ENCODE measurements at regions not wholly inside any gene's neighbourhood (a gene's known extent, or its start where the extent isn't known, plus 50 kb on each side); places are given as distances from the start of the nearest gene placed in this dataset.

GRCh38 chr2:216773072-216773471 lies 77.7 kb upstream of the IGFBP5 start:
- H3K4me1 ChIP-seq (replicated peaks): no peaks in the 10 kb centered on the region
- DNase-seq (ENCODE audit: low spot score): no peak
- intact Hi-C loops (cut with DNase I): no loop called here
- WGBS: 54% methylated on average over 8 of the region's 8 CpGs
- H3K27me3 ChIP-seq (replicated peaks; ENCODE audit: insufficient read depth): no peaks in the 10 kb centered on the region
- no peak overlapping the region for H3K27ac ChIP-seq
- no peaks in the 10 kb centered on the region for H3K9me3 ChIP-seq
- no peak overlapping the region for H3K4me3 ChIP-seq
- TF ChIP-seq POLR2AphosphoS5 (IDR thresholded peaks at IDR 0.05) (no peak), POLR2A (IDR thresholded peaks at IDR 0.05) (no peak), CTCF (IDR thresholded peaks at IDR 0.05) (no peak)
- no peaks in the 10 kb centered on the region for H3K36me3 ChIP-seq

- Histone ChIP-seq H3K36me3 (no peaks in the 10 kb centered on the region), H3K9me3 (no peaks in the 10 kb centered on the region), H3K27ac (no peak overlapping the region), H3K27me3 (replicated peaks; ENCODE audit: insufficient read depth) (no peaks in the 10 kb centered on the region), H3K4me3 (no peak overlapping the region), H3K4me1 (replicated peaks) (no peaks in the 10 kb centered on the region)
- 96% methylated on average over 2 of the region's 2 CpGs for WGBS
- no peak for TF ChIP-seq POLR2AphosphoS5 (IDR thresholded peaks at IDR 0.05)
- TF ChIP-seq POLR2A (IDR thresholded peaks at IDR 0.05): no peak
- TF ChIP-seq CTCF (IDR thresholded peaks at IDR 0.05): no peak
- intact Hi-C loops (cut with DNase I): no loop called here
- DNase-seq (ENCODE audit: low spot score): no peak
Observed at GRCh38 chr2:216770717-216771116, 75.4 kb upstream of the IGFBP5 start.

GRCh38 chr2:216770050-216770449 lies 74.7 kb upstream of the IGFBP5 start:
- no peak for DNase-seq (ENCODE audit: low spot score)
- no peak overlapping the region for H3K4me3 ChIP-seq
- no peak overlapping the region for H3K27ac ChIP-seq
- no peaks in the 10 kb centered on the region for H3K36me3 ChIP-seq
- TF ChIP-seq POLR2AphosphoS5 (IDR thresholded peaks at IDR 0.05) (no peak), POLR2A (IDR thresholded peaks at IDR 0.05) (no peak), CTCF (IDR thresholded peaks at IDR 0.05) (no peak)
- no peaks in the 10 kb centered on the region for H3K27me3 ChIP-seq (replicated peaks; ENCODE audit: insufficient read depth)
- intact Hi-C loops (cut with DNase I): no loop called here
- 62% methylated on average over 3 of the region's 3 CpGs for WGBS
- no peaks in the 10 kb centered on the region for H3K4me1 ChIP-seq (replicated peaks)
- H3K9me3 ChIP-seq: no peaks in the 10 kb centered on the region

- intact Hi-C loops (cut with DNase I): no loop called here
- no peaks in the 10 kb centered on the region for H3K36me3 ChIP-seq
- TF ChIP-seq CTCF (IDR thresholded peaks at IDR 0.05) (no peak), POLR2A (IDR thresholded peaks at IDR 0.05) (no peak), POLR2AphosphoS5 (IDR thresholded peaks at IDR 0.05) (no peak)
- no peak for DNase-seq (ENCODE audit: low spot score)
- H3K27ac ChIP-seq: no peak overlapping the region
- H3K4me3 ChIP-seq: no peak overlapping the region
- H3K27me3 ChIP-seq (replicated peaks; ENCODE audit: insufficient read depth): no peaks in the 10 kb centered on the region
- H3K4me1 ChIP-seq (replicated peaks): no peaks in the 10 kb centered on the region
- no peaks in the 10 kb centered on the region for H3K9me3 ChIP-seq
Observed at GRCh38 chr2:216769626-216770025, 74.3 kb upstream of the IGFBP5 start.

- Histone ChIP-seq H3K27me3 (replicated peaks; ENCODE audit: insufficient read depth) (no peaks in the 10 kb centered on the region), H3K4me3 (no peak overlapping the region), H3K4me1 (replicated peaks) (no peaks in the 10 kb centered on the region), H3K27ac (no peak overlapping the region), H3K9me3 (no peaks in the 10 kb centered on the region), H3K36me3 (no peaks in the 10 kb centered on the region)
- no peak for DNase-seq (ENCODE audit: low spot score)
- 89% methylated on average over 3 of the region's 3 CpGs for WGBS
- intact Hi-C loops (cut with DNase I): no loop called here
- TF ChIP-seq CTCF (IDR thresholded peaks at IDR 0.05): no peak
- no peak for TF ChIP-seq POLR2A (IDR thresholded peaks at IDR 0.05)
- TF ChIP-seq POLR2AphosphoS5 (IDR thresholded peaks at IDR 0.05): no peak
Observed at GRCh38 chr2:216768908-216769411, 73.6 kb upstream of the IGFBP5 start.

Data from prostate gland (tissue), 2 donors.